Neural cell (in vitro differentiated cells): ENCODE measurements at regions not wholly inside any gene's neighbourhood (a gene's known extent, or its start where the extent isn't known, plus 50 kb on each side); places are given as distances from the start of the nearest gene placed in this dataset.

ENCODE experiments used
- H2AFZ ChIP-seq: fragments of 200-600, 300-800 bp; sonication (generic), shearing (Covaris generic); 2 replicates; pipeline ENCODE4 v1.6.0; 2014; ENCODE audit warnings: low read depth, mild to moderate bottlenecking, antibody characterized with exemption, low read length, moderate library complexity
- H3F3A ChIP-seq: fragments of 200-600 bp; shearing (Covaris generic); 2 replicates; pipeline ENCODE4 v1.6.1; 2016; ENCODE audit warnings: mild to moderate bottlenecking, moderate library complexity, mixed read lengths, antibody characterized with exemption, low read length; ENCODE audit not compliant: insufficient read depth, poor library complexity, severe bottlenecking
- H3K27ac ChIP-seq: fragments of 200-600, 300-800 bp; sonication (generic), shearing (Covaris generic); 2 replicates; pipeline ENCODE4 v1.5.1; 2014; ENCODE audit warnings: mild to moderate bottlenecking, low read length, moderate library complexity
- H3K27me3 ChIP-seq: fragments of 300-800, 200-600 bp; sonication (generic), shearing (Covaris generic); 2 replicates; pipeline ENCODE4 v1.6.0; 2014; ENCODE audit warnings: mild to moderate bottlenecking, low read depth, low read length, moderate library complexity; ENCODE audit not compliant: insufficient read depth
- H3K36me3 ChIP-seq: fragments of 300-800, 200-600 bp; sonication (generic), shearing (Covaris generic); 2 replicates; pipeline ENCODE4 v1.5.1; 2014; ENCODE audit warnings: mild to moderate bottlenecking, antibody characterized with exemption, low read length, moderate library complexity; ENCODE audit not compliant: insufficient read depth
- H3K4me2 ChIP-seq: fragments of 300-800, 200-600 bp; sonication (generic), shearing (Covaris generic); 2 replicates; pipeline ENCODE4 v1.6.0; 2014; ENCODE audit warnings: mild to moderate bottlenecking, low read length
- H3K4me3 ChIP-seq: fragments of 300-800, 200-600 bp; sonication (generic), shearing (Covaris generic); 2 replicates; pipeline ENCODE4 v1.5.1; 2014; ENCODE audit warnings: mild to moderate bottlenecking, low read length, moderate library complexity
- H3K79me2 ChIP-seq: fragments of 200-600 bp; shearing (Covaris generic); replicated peaks from 2 replicates; pipeline ENCODE4 v1.6.0; 2014; ENCODE audit warnings: mild to moderate bottlenecking, low read length, moderate library complexity; ENCODE audit not compliant: insufficient read depth
- H3K9ac ChIP-seq: fragments of 300-800, 200-600 bp; sonication (generic), shearing (Covaris generic); 2 replicates; pipeline ENCODE4 v1.6.1; 2016; ENCODE audit warnings: mild to moderate bottlenecking, low read length, mixed read lengths
- H3K9me2 ChIP-seq: fragments of 200-600 bp; shearing (Covaris generic); 2 replicates; pipeline ENCODE4 v1.6.1; 2016; ENCODE audit warnings: mild to moderate bottlenecking, low read length, mixed read lengths; ENCODE audit not compliant: insufficient read depth
- H3K9me3 ChIP-seq: fragments of 200-600, 300-800 bp; sonication (generic), shearing (Covaris generic); 2 replicates; pipeline ENCODE4 v1.6.1; 2016; ENCODE audit warnings: mild to moderate bottlenecking, mixed run types, low read length, moderate library complexity, mixed read lengths
- H4K20me1 ChIP-seq: fragments of 200-600 bp; shearing (Covaris generic); 2 replicates; pipeline ENCODE4 v1.6.1; 2016; ENCODE audit warnings: mild to moderate bottlenecking, mixed run types; ENCODE audit not compliant: insufficient read depth
- CTCF ChIP-seq: fragments of 450-650 bp; IDR thresholded peaks from 2 replicates; pipeline ENCODE4 v1.5.1; 2014; ENCODE audit warnings: antibody characterized with exemption, mild to moderate bottlenecking, moderate library complexity; ENCODE audit not compliant: poor library complexity, severe bottlenecking
- EP300 ChIP-seq: fragments of 450-650 bp; conservative IDR thresholded peaks from 2 replicates; pipeline ENCODE4 v1.6.1; 2014; ENCODE audit warnings: antibody characterized with exemption, mild to moderate bottlenecking, moderate library complexity; ENCODE audit not compliant: poor library complexity, severe bottlenecking
- EZH2 ChIP-seq: fragments of 200-600, 300-800 bp; shearing (Covaris generic), sonication (generic); IDR thresholded peaks from 2 replicates; pipeline ENCODE4 v1.6.1; 2014; ENCODE audit warnings: antibody characterized with exemption, low read length, borderline replicate concordance, mild to moderate bottlenecking; ENCODE audit not compliant: insufficient read depth, poor library complexity, severe bottlenecking
- MXI1 ChIP-seq: fragments of 450-650 bp; conservative IDR thresholded peaks from 2 replicates; pipeline ENCODE4 v1.6.1; 2014; ENCODE audit warnings: antibody characterized with exemption, mild to moderate bottlenecking; ENCODE audit not compliant: poor library complexity, severe bottlenecking
- POLR2AphosphoS5 ChIP-seq: IDR thresholded peaks from 2 replicates; pipeline ENCODE4 v1.6.1; 2012
- RAD21 ChIP-seq: fragments of 450-650 bp; conservative IDR thresholded peaks from 2 replicates; pipeline ENCODE4 v1.6.1; 2014; ENCODE audit warnings: antibody characterized with exemption, mild to moderate bottlenecking, moderate library complexity
- REST ChIP-seq: IDR thresholded peaks from 2 replicates; pipeline ENCODE4 v1.6.1; 2012; ENCODE audit warnings: borderline replicate concordance
- SMC3 ChIP-seq: fragments of 450-650 bp; conservative IDR thresholded peaks from 2 replicates; pipeline ENCODE4 v1.6.1; 2014; ENCODE audit warnings: antibody characterized with exemption, mild to moderate bottlenecking, moderate library complexity; ENCODE audit not compliant: poor library complexity
- TAF1 ChIP-seq: IDR thresholded peaks from 2 replicates; pipeline ENCODE4 v1.6.1; 2012; ENCODE audit warnings: low read depth

- Histone ChIP-seq H4K20me1 (no peaks in the 10 kb centered on the region), H3F3A (no peaks in the 10 kb centered on the region), H3K36me3 (no peaks in the 10 kb centered on the region), H3K9me3 (no peaks in the 10 kb centered on the region), H2AFZ (no peak overlapping the region), H3K4me3 (no peak overlapping the region), H3K9me2 (no peaks in the 10 kb centered on the region), H3K27ac (no peak overlapping the region), H3K4me2 (no peak overlapping the region), H3K79me2 (no peaks in the 10 kb centered on the region), H3K9ac (no peak overlapping the region), H3K27me3 (no peaks in the 10 kb centered on the region)
- TF ChIP-seq TAF1 (no peak), POLR2AphosphoS5 (no peak), MXI1 (no peak), EP300 (no peak)
Observed at GRCh38 chr10:111821871-111822270, 361.7 kb downstream of the GPAM start.

- no peak overlapping the region for H2AFZ ChIP-seq
- H3K4me2 ChIP-seq, result no peak overlapping the region
- no peaks in the 10 kb centered on the region for H4K20me1 ChIP-seq
- no peaks in the 10 kb centered on the region for H3K79me2 ChIP-seq
- no peaks in the 10 kb centered on the region for H3K9me2 ChIP-seq
- H3K4me3 ChIP-seq, result no peak overlapping the region
- H3K9ac ChIP-seq, result no peak overlapping the region
- no peaks in the 10 kb centered on the region for H3K27me3 ChIP-seq
- TF ChIP-seq REST, result no peak
- TF ChIP-seq SMC3, result no peak
- TF ChIP-seq POLR2AphosphoS5, result no peak
- TF ChIP-seq EP300, result no peak
- no peak for TF ChIP-seq TAF1
- no peak for TF ChIP-seq EZH2
- no peak for TF ChIP-seq MXI1
- TF ChIP-seq RAD21, result no peak
- no peak for TF ChIP-seq CTCF
- H3K9me3 ChIP-seq, result no peaks in the 10 kb centered on the region
- H3K36me3 ChIP-seq, result no peaks in the 10 kb centered on the region
- H3K27ac ChIP-seq, result no peak overlapping the region
- no peaks in the 10 kb centered on the region for H3F3A ChIP-seq
Observed at GRCh38 chr10:111822661-111823060, 360.9 kb downstream of the GPAM start.

- no peak overlapping the region for H2AFZ ChIP-seq
Observed at GRCh38 chr10:111824128-111824527, 359.4 kb downstream of the GPAM start.

More at GRCh38 chr10:111824128-111824527, 359.4 kb downstream of the GPAM start:
- no peaks in the 10 kb centered on the region for H3K79me2 ChIP-seq
- H3K9ac ChIP-seq, result no peak overlapping the region
- H3K27ac ChIP-seq, result no peak overlapping the region
- H3K4me2 ChIP-seq, result no peak overlapping the region
- H3K27me3 ChIP-seq, result no peaks in the 10 kb centered on the region
- no peaks in the 10 kb centered on the region for H3K9me2 ChIP-seq
- no peaks in the 10 kb centered on the region for H3F3A ChIP-seq
- H3K9me3 ChIP-seq, result no peaks in the 10 kb centered on the region
- H3K36me3 ChIP-seq, result no peaks in the 10 kb centered on the region
- TF ChIP-seq EP300 (no peak), SMC3 (no peak), TAF1 (no peak), REST (no peak), POLR2AphosphoS5 (no peak), EZH2 (no peak), MXI1 (no peak), RAD21 (no peak)
- H4K20me1 ChIP-seq, result no peaks in the 10 kb centered on the region
- no peak overlapping the region for H3K4me3 ChIP-seq
